ENCODE measurements at regions not wholly inside any gene's neighbourhood (a gene's known extent, or its start where the extent isn't known, plus 50 kb on each side); places are given as distances from the start of the nearest gene placed in this dataset.

GRCh38 chr4:79563219-79563618 is 155.2 kb upstream of the GK2 start:
- no peak for DNase-seq (ENCODE audit: low spot score)
- H3K27me3 Mint-ChIP-seq (ENCODE audit: low read depth): no peaks in the 10 kb centered on the region
- no peak for ATAC-seq
- peaks cover 33% of the 10 kb centered on the region for H3K4me1 Mint-ChIP-seq
- ChIA-PET CTCF (no interaction called here), POLR2A (no interaction called here)
- H3K27ac Mint-ChIP-seq: no peak overlapping the region
- no peak overlapping the region for H3K4me3 Mint-ChIP-seq
- TF ChIP-seq FOXK1 (CRISPR knock-in tag; IDR thresholded peaks at IDR 0.05): no peak
- no peak for TF ChIP-seq NR1H2 (CRISPR knock-in tag; IDR thresholded peaks at IDR 0.05)
- no peak for TF ChIP-seq NR2C2 (CRISPR knock-in tag; IDR thresholded peaks at IDR 0.05)
- no peaks in the 10 kb centered on the region for H3K9me3 Mint-ChIP-seq
- H3K36me3 Mint-ChIP-seq: 0 out of 2 replicates have a peak, but pooled peaks cover 4% of the 10 kb centered on the region

GRCh38 chr4:79561751-79562150 is 153.7 kb upstream of the GK2 start:
- no peak for DNase-seq (ENCODE audit: low spot score)
- Mint-ChIP-seq H3K9me3 (no peaks in the 10 kb centered on the region), H3K27ac (no peak overlapping the region), H3K4me1 (peaks cover 46% of the 10 kb centered on the region), H3K27me3 (ENCODE audit: low read depth) (no peaks in the 10 kb centered on the region), H3K4me3 (no peak overlapping the region), H3K36me3 (0 out of 2 replicates have a peak, but pooled peaks cover 6% of the 10 kb centered on the region)
- ChIA-PET CTCF (no interaction called here), POLR2A (interaction anchor here (0.6 kb wide), 1 partner anchor 85 kb away, joined by 3 read pairs; no protein-coding TSS in a partner anchor)
- no peak for ATAC-seq
- TF ChIP-seq HMGXB4 (CRISPR knock-in tag; IDR thresholded peaks at IDR 0.05): no peak
- TF ChIP-seq TCF7 (CRISPR knock-in tag; IDR thresholded peaks at IDR 0.05; ENCODE audit: low read depth): no peak
- TF ChIP-seq NFE2L1 (CRISPR knock-in tag; IDR thresholded peaks at IDR 0.05): no peak
- no peak for TF ChIP-seq ZNF423 (CRISPR knock-in tag; IDR thresholded peaks at IDR 0.05)
- no peak for TF ChIP-seq ZNF138 (CRISPR knock-in tag; conservative IDR thresholded peaks at IDR 0.05)
- TF ChIP-seq ATF1 (CRISPR knock-in tag; IDR thresholded peaks at IDR 0.05): no peak
- TF ChIP-seq CDX4 (CRISPR knock-in tag; IDR thresholded peaks at IDR 0.05; ENCODE audit: borderline replicate concordance): no peak
- TF ChIP-seq ZNF121 (CRISPR knock-in tag; IDR thresholded peaks at IDR 0.05): no peak
- TF ChIP-seq PREB (CRISPR knock-in tag; IDR thresholded peaks at IDR 0.05; ENCODE audit: borderline replicate concordance): no peak
- TF ChIP-seq SMAD3 (CRISPR knock-in tag; IDR thresholded peaks at IDR 0.05; ENCODE audit: borderline replicate concordance): no peak
- no peak for TF ChIP-seq SP1 (CRISPR knock-in tag; conservative IDR thresholded peaks at IDR 0.05)
- TF ChIP-seq ZNF232 (CRISPR knock-in tag; IDR thresholded peaks at IDR 0.05): no peak
- no peak for TF ChIP-seq SMAD4 (CRISPR knock-in tag; IDR thresholded peaks at IDR 0.05)
- TF ChIP-seq PRRX2 (CRISPR knock-in tag; IDR thresholded peaks at IDR 0.05): no peak
- no peak for TF ChIP-seq TEAD1 (CRISPR knock-in tag; IDR thresholded peaks at IDR 0.05)
- TF ChIP-seq RORB (CRISPR knock-in tag; IDR thresholded peaks at IDR 0.05): no peak
- TF ChIP-seq CTCF (IDR thresholded peaks at IDR 0.05): no peak
- no peak for TF ChIP-seq USF1 (CRISPR knock-in tag; IDR thresholded peaks at IDR 0.05)
- TF ChIP-seq OVOL2 (CRISPR knock-in tag; IDR thresholded peaks at IDR 0.05; ENCODE audit: borderline replicate concordance): no peak
